ENCODE measurements at regions not wholly inside any gene's neighbourhood (a gene's known extent, or its start where the extent isn't known, plus 50 kb on each side); places are given as distances from the start of the nearest gene placed in this dataset.

- Mint-ChIP-seq H3K27ac (no peak overlapping the region), H3K9me3 (no peaks in the 10 kb centered on the region), H3K36me3 (no peaks in the 10 kb centered on the region), H3K4me1 (peaks cover 6% of the 10 kb centered on the region), H3K4me3 (no peak overlapping the region)
- DNase-seq (ENCODE audit: low spot score in 2 of 2), result no peak
- no peak for ATAC-seq
These were observed 67.5 kb upstream of the GCSH start for GRCh38 chr16:81163671-81164070.

DNA sequence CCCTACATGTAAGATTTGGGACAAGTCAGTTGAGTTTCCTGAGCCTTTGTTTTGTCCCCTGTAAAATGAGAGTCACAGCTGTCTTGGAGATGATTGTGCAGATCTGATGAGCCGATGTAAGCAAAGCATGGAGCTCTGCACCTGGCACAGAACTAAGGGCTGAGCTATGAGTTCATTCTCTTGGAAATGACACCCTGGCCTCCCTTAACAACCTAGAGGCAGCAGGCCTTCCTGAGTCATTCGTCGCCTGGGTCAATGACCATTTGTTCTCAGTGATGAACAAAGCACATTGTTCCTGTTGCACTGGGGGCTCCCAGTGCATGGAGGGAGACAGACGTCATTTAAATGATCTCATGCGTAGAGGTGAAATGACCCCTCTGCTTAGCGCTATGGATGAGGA is 62.8 kb upstream of the GCSH start:
- no peak overlapping the region for H3K4me3 Mint-ChIP-seq
- ATAC-seq, result no peak
- no peak for DNase-seq (ENCODE audit: low spot score in 2 of 2)
- no peaks in the 10 kb centered on the region for H3K9me3 Mint-ChIP-seq
- H3K36me3 Mint-ChIP-seq, result no peaks in the 10 kb centered on the region
- H3K4me1 Mint-ChIP-seq, result no peaks in the 10 kb centered on the region
- H3K27ac Mint-ChIP-seq, result no peak overlapping the region

- no peak overlapping the region for H3K27ac Mint-ChIP-seq
- no peak overlapping the region for H3K4me3 Mint-ChIP-seq
- H3K9me3 Mint-ChIP-seq, result no peaks in the 10 kb centered on the region
- DNase-seq (ENCODE audit: low spot score in 2 of 2) (no peak), ATAC-seq (no peak)
- H3K36me3 Mint-ChIP-seq, result no peaks in the 10 kb centered on the region
- no peaks in the 10 kb centered on the region for H3K4me1 Mint-ChIP-seq
These were observed 59.6 kb upstream of the GCSH start for GRCh38 chr16:81155769-81156168.

DNA sequence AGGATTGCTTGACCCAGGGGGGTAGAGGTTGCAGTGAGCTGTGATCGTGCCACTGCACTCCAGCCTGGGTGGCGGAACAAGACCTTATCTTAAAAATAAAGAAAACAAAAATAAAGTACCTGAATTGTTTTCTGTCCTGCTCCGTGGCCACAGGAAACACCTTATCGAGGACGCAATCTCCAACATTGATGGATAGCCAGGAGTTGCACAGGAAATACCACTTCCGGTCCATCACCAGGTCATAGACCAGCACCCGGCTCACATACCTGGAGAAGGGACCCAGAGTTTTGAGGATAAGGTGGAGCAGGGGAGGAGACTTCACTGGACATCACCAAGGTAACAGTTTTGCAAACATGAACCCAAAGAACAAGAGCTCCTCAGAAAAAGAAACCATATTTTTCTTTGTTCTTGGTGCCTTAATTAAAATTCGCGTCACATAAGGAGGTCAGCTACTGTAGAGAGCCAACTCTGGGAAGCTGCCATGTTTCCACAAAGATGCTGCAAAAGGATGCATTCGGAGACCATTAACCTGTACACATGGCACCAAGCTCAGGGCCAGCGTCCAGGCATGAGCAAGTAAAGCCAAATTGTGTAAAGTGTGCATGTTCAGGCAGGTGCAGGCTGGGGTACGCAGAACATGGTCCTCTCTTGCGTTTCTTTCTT is 55.6 kb upstream of the GCSH start:
- Mint-ChIP-seq H3K9me3 (no peaks in the 10 kb centered on the region), H3K36me3 (no peaks in the 10 kb centered on the region), H3K4me1 (no peaks in the 10 kb centered on the region), H3K4me3 (no peak overlapping the region), H3K27ac (no peak overlapping the region)
- DNase-seq (ENCODE audit: low spot score in 2 of 2), result no peak
- no peak for ATAC-seq

- no peak for ATAC-seq
- no peaks in the 10 kb centered on the region for H3K36me3 Mint-ChIP-seq
- no peaks in the 10 kb centered on the region for H3K9me3 Mint-ChIP-seq
- H3K4me1 Mint-ChIP-seq, result no peaks in the 10 kb centered on the region
- H3K4me3 Mint-ChIP-seq, result no peak overlapping the region
- no peak overlapping the region for H3K27ac Mint-ChIP-seq
- DNase-seq (ENCODE audit: low spot score in 2 of 2), result no peak
These were observed 53.4 kb upstream of the GCSH start for GRCh38 chr16:81149614-81150013.

GRCh38 chr16:81148277-81148676 is 52.1 kb upstream of the GCSH start:
- Mint-ChIP-seq H3K4me1 (no peaks in the 10 kb centered on the region), H3K4me3 (no peak overlapping the region), H3K9me3 (no peaks in the 10 kb centered on the region), H3K27ac (no peak overlapping the region), H3K36me3 (no peaks in the 10 kb centered on the region)
- no peak for ATAC-seq
- DNase-seq (ENCODE audit: low spot score in 2 of 2), result no peak

Data from stimulated activated effector memory CD8-positive, alpha-beta T cell treated with anti-CD3 and anti-CD28 coated beads, Interleukin-12 subunit alpha, Interleukin-12 subunit beta, amount 100 ng/mL, for 72 hours (primary cell).